Ishikawa (cell line): ENCODE measurements at regions not wholly inside any gene's neighbourhood (a gene's known extent, or its start where the extent isn't known, plus 50 kb on each side); places are given as distances from the start of the nearest gene placed in this dataset.

Experiments
- CEBPB ChIP-seq: IDR thresholded peaks from 2 replicates; pipeline ENCODE4 v1.6.1; 2012
- CREB1 ChIP-seq: IDR thresholded peaks from 2 replicates; pipeline ENCODE4 v1.6.1; 2012; ENCODE audit warnings: low read depth
- EGR1 ChIP-seq: IDR thresholded peaks from 2 replicates; pipeline ENCODE4 v1.6.1; 2012
- FOXM1 ChIP-seq: IDR thresholded peaks from 2 replicates; pipeline ENCODE4 v1.6.1; 2012; ENCODE audit warnings: low read depth, borderline replicate concordance
- NFIC ChIP-seq: IDR thresholded peaks from 2 replicates; pipeline ENCODE4 v1.6.1; 2012
- RAD21 ChIP-seq: IDR thresholded peaks from 2 replicates; pipeline ENCODE4 v1.6.1; 2012; ENCODE audit warnings: low read depth
- TAF1 ChIP-seq: IDR thresholded peaks from 2 replicates; pipeline ENCODE4 v1.6.1; 2012; ENCODE audit warnings: low read depth, mild to moderate bottlenecking
- TCF12 ChIP-seq: IDR thresholded peaks from 2 replicates; pipeline ENCODE4 v1.6.1; 2012; ENCODE audit warnings: low read depth
- TEAD4 ChIP-seq: IDR thresholded peaks from 2 replicates; pipeline ENCODE4 v1.6.1; 2012
- YY1 ChIP-seq: IDR thresholded peaks from 2 replicates; pipeline ENCODE4 v1.6.1; 2012; ENCODE audit warnings: low read depth
- ZBTB7A ChIP-seq: IDR thresholded peaks from 2 replicates; pipeline ENCODE4 v1.6.1; 2012; ENCODE audit warnings: low read depth
- TF ChIP-seq, protein P1 (sequence below): IDR thresholded peaks from 2 replicates; pipeline ENCODE4 v1.6.1; 2012
- TF ChIP-seq, protein P2 (sequence below): IDR thresholded peaks from 2 replicates; pipeline ENCODE4 v1.6.1; 2012; ENCODE audit warnings: low read depth, mild to moderate bottlenecking
- TF ChIP-seq, protein P3 (sequence below): IDR thresholded peaks from 2 replicates; pipeline ENCODE4 v1.6.1; 2012

DNA sequence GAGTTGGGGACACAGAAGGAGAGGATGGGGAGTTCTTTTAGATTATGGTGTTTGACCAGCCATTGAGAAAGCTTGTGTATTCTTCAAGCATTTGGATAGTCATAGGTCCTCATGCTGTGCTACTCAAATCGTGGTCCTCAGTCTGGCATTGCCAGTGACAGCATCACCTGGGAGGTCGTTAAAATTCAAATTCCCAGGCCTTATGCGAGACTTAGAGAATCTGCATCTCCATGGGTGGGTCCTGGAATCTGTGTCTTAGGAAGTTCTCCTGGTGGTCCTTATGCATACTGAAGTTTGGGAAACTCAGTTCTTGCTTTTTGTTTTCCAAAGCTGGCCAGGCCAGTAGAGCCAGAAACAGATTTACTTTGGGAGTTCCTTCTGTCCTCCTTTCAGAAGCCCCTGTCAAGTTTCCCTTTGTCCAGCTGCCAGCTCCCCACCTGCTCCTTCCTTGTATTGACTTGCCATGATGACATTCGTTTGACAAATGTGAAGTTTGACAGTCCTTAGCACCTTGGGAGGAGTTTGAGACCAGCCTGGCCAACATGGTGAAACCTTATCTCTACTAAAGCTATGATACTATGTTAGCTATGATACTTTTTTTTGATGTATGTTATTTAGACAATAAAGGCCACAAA is 95.6 kb downstream of the PALM2AKAP2 start:
- TF ChIP-seq CREB1 (no peak), TAF1 (no peak), TCF12 (no peak), RAD21 (no peak), YY1 (no peak)

DNA sequence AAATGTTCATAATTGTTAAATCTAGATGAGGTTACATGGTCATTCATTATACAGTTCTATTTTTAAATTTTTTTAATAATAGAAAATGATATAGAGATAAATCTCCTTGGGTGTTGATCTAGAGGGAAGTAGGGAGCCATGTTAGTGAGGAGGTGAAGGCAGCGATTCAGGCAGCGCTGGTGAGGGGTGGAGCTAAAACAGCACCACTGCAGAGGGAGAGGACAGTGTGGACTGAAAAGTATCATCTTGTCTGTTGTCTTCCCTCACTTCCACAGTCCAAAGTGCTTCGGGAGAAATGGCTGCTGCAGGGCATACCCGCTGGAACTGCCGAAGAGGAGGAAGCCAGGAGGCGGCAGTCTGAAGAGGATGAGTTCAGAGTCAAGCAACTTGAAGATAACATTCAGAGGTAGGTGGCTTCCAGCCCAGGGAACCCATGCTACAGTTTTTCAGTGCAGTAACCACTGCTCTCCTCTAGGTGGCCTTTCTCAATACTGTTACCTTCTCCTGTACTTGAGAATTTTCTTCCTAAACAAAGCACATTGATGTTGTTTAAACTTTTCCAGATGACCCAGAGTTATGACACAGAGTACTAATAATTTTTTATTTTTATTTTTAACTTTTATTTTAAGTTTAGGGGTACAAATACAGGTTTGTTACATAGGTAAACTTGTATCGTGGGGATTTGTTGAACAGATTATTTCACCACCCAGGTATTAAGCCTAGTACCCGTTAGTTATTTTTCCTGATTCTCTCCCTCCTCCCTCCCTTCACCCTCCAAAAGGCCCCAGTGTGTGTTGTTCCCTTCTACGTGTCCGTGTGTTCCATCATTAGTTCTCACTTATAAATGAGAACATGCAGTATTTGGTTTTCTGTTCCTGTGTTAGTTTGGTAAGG is 100.5 kb downstream of the PALM2AKAP2 start:
- TF ChIP-seq, protein P1, sequence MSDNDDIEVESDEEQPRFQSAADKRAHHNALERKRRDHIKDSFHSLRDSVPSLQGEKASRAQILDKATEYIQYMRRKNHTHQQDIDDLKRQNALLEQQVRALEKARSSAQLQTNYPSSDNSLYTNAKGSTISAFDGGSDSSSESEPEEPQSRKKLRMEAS, result no peak
- TF ChIP-seq RAD21, result peak; percentile 14; the same call in 1 of the 2 replicates

DNA sequence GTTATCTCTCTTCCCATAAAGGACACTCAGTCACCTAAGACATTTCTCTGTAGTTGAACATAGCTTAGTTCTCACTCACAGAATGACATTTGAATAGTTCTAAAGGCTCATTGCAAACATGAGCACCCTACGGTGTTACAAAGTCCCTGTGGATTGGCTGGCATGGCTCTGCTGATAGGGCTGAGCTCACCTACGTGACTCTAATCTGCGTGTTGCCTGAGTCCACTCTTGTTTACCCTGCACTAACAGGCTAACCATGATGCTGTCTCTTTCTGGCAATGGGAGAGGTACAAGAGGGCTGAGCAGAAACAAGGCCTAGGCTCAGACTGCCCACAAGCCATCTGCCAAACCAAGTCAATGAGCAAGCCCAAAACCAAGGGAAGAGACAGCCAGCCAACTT is 103.6 kb downstream of the PALM2AKAP2 start:
- TF ChIP-seq TCF12, result no peak
- TF ChIP-seq TAF1, result no peak
- TF ChIP-seq, protein P2, sequence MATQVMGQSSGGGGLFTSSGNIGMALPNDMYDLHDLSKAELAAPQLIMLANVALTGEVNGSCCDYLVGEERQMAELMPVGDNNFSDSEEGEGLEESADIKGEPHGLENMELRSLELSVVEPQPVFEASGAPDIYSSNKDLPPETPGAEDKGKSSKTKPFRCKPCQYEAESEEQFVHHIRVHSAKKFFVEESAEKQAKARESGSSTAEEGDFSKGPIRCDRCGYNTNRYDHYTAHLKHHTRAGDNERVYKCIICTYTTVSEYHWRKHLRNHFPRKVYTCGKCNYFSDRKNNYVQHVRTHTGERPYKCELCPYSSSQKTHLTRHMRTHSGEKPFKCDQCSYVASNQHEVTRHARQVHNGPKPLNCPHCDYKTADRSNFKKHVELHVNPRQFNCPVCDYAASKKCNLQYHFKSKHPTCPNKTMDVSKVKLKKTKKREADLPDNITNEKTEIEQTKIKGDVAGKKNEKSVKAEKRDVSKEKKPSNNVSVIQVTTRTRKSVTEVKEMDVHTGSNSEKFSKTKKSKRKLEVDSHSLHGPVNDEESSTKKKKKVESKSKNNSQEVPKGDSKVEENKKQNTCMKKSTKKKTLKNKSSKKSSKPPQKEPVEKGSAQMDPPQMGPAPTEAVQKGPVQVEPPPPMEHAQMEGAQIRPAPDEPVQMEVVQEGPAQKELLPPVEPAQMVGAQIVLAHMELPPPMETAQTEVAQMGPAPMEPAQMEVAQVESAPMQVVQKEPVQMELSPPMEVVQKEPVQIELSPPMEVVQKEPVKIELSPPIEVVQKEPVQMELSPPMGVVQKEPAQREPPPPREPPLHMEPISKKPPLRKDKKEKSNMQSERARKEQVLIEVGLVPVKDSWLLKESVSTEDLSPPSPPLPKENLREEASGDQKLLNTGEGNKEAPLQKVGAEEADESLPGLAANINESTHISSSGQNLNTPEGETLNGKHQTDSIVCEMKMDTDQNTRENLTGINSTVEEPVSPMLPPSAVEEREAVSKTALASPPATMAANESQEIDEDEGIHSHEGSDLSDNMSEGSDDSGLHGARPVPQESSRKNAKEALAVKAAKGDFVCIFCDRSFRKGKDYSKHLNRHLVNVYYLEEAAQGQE, result no peak
- TF ChIP-seq YY1, result no peak
- no peak for TF ChIP-seq CREB1
- TF ChIP-seq, protein P3, sequence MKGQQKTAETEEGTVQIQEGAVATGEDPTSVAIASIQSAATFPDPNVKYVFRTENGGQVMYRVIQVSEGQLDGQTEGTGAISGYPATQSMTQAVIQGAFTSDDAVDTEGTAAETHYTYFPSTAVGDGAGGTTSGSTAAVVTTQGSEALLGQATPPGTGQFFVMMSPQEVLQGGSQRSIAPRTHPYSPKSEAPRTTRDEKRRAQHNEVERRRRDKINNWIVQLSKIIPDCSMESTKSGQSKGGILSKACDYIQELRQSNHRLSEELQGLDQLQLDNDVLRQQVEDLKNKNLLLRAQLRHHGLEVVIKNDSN, result no peak
- no peak for TF ChIP-seq NFIC
- no peak for TF ChIP-seq FOXM1
- TF ChIP-seq, protein P1, result no peak
- TF ChIP-seq EGR1, result no peak
- TF ChIP-seq CEBPB, result no peak
- no peak for TF ChIP-seq TEAD4

DNA sequence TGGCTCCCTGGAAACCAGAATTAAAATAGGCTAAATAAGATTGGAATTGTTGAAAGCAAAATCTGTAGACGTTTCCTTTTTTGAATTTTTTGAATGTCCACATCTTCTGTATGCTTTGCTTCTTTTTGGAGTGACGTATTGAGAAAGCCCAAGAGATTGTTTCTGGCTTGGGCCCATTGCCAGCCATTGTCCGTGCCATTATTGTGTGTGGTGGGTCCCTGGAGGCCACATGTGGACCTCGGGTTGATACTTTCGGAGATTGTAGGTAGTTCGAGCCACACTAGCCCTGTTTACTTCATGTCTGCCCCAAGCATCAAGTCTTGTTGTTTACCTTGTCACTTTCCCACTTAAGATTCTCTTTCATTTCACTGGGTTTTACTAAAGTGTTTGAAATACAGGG is 106.0 kb downstream of the PALM2AKAP2 start:
- TF ChIP-seq EGR1, result no peak
- no peak for TF ChIP-seq FOXM1
- TF ChIP-seq ZBTB7A, result no peak
- TF ChIP-seq, protein P3, result no peak
- no peak for TF ChIP-seq YY1
- no peak for TF ChIP-seq RAD21
- TF ChIP-seq TEAD4, result no peak
- TF ChIP-seq, protein P1, result no peak
- no peak for TF ChIP-seq CREB1

DNA sequence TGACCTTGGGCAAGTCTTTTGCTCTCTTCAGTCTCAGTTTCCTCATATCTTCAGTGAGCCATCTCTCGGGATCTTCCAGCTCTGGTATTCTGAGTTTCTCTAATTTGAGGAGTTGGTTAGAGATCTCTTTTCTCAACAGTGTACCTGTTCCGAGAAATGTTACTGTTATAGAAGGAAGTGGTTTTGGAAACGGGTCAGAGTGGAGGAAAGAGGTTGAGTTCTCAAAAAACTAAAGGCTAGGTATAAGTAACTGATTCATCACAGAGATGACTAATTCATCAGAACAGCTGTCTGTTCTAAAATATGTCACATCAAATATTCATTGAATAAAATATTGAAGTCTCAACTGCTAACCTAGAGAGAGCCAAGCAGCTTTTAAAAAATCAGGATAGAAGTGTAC is 106.6 kb downstream of the PALM2AKAP2 start:
- TF ChIP-seq EGR1 (no peak), FOXM1 (no peak), RAD21 (no peak), CEBPB (no peak), ZBTB7A (no peak), TCF12 (no peak), YY1 (no peak)
- TF ChIP-seq, protein P1, result no peak
- TF ChIP-seq, protein P3, result no peak

DNA sequence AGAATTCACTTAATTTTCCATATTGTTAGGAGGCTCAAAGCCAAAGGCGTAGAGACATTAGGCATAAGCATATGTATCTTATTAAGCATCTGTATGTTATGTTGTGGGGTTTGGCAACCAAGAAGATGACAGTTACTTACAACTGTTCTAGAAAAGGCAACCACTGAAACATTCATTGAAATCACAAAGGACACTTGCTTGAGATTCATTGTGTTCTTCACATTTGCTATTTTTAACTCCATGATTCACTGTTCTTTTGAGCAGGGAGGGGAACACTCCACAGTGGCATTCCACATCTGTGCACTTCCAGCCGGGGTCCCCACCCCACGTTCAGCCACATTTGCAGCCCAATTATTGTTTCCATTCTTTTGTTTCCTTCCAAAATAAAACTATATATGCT is 107.1 kb downstream of the PALM2AKAP2 start:
- TF ChIP-seq FOXM1 (no peak), RAD21 (no peak), TAF1 (no peak), CREB1 (no peak), YY1 (no peak)
- TF ChIP-seq, protein P3, result no peak
- TF ChIP-seq, protein P1, result no peak
- TF ChIP-seq, protein P2, result no peak
